Large intestine (tissue), 3 donors: ENCODE measurements at regions not wholly inside any gene's neighbourhood (a gene's known extent, or its start where the extent isn't known, plus 50 kb on each side); places are given as distances from the start of the nearest gene placed in this dataset.

Experiments used
- DNase-seq, 2 donors: peaks; one replicate each; pipeline versions ENCODE4 v3.0.0 to v3.0.0-alpha.2; 2013
- H3K27ac ChIP-seq: one replicate; pipeline ENCODE4 v1.5.1; 2013; ENCODE audit warnings: low read length
- H3K27me3 ChIP-seq: 2 replicates; pipeline ENCODE4 v1.6.1; 2013; ENCODE audit warnings: low read length; ENCODE audit not compliant: control insufficient read depth, insufficient read depth
- H3K36me3 ChIP-seq: 2 replicates; pipeline ENCODE4 v1.6.1; 2013; ENCODE audit warnings: low read length; ENCODE audit not compliant: control insufficient read depth, insufficient read depth
- H3K4me1 ChIP-seq: one replicate; pipeline ENCODE4 v1.6.1; 2013; ENCODE audit warnings: low read length; ENCODE audit not compliant: control insufficient read depth, insufficient read depth
- H3K4me3 ChIP-seq: one replicate; pipeline ENCODE4 v1.5.1; 2013; ENCODE audit warnings: low read length
- H3K9me3 ChIP-seq: one replicate; pipeline ENCODE4 v1.6.1; 2013; ENCODE audit warnings: mild to moderate bottlenecking, low read depth, low read length, moderate library complexity; ENCODE audit not compliant: control insufficient read depth
- WGBS: methylation state at CpG from one replicate; pipeline ENCODE4 v1.1.5; 2013; ENCODE audit warnings: low lambda C conversion rate; ENCODE audit not compliant: insufficient coverage; 5-methylcytosine and 5-hydroxymethylcytosine counted together

DNA sequence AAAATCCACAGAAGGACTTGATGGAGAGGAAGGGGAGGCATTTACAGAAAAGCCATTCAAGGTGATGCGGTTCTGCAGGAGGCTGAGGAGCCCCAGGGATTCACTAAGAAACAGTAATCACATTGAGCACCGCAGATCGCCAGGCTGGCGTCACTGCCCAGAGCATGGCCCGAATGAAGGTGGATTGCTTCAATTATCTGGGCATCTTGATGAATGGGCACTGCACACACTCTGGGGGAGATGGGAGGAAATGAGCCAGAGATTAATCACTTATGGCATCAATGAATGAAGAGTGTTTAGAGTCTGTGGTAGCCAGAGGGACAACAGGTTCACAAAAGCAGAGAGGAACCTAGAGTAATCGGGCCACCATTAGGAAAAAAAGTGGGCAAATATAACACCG, 292.1 kb downstream of the ZEB1 start:
- no peak overlapping the region for H3K27ac ChIP-seq
- no peaks in the 10 kb centered on the region for H3K9me3 ChIP-seq
- peaks cover 3% of the 10 kb centered on the region for H3K4me1 ChIP-seq
- no peak for DNase-seq
- no peaks in the 10 kb centered on the region for H3K27me3 ChIP-seq
- no peaks in the 10 kb centered on the region for H3K36me3 ChIP-seq
- H3K4me3 ChIP-seq, result no peak overlapping the region
- WGBS, result 96% methylated on average over 5 of the region's 7 CpGs

DNA sequence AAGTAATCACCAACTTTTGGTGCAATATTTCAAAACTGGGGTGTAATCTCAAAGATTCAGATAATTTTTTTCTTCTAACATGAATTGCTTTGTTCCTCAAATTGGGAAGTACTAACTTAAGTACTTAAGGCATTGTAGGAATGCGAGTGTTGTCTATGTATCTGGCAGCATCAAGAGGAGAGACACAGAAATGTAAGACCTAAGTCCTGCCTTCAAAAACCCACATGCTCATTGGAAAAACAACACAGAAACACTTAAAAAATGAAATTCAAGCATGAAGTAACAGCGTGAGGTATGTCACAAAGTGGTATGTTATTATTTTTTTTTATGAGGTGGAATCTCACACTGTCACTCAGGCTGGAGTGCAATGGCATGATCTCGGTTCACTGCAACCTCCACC, 288.5 kb downstream of the ZEB1 start:
- Histone ChIP-seq H3K9me3 (no peaks in the 10 kb centered on the region), H3K4me1 (peaks cover 6% of the 10 kb centered on the region), H3K4me3 (no peak overlapping the region), H3K27ac (no peak overlapping the region), H3K36me3 (no peaks in the 10 kb centered on the region), H3K27me3 (peaks cover 4% of the 10 kb centered on the region)
- DNase-seq, result no peak
- no CpG with 5 or more reads among the region's 3 CpGs for WGBS

DNA sequence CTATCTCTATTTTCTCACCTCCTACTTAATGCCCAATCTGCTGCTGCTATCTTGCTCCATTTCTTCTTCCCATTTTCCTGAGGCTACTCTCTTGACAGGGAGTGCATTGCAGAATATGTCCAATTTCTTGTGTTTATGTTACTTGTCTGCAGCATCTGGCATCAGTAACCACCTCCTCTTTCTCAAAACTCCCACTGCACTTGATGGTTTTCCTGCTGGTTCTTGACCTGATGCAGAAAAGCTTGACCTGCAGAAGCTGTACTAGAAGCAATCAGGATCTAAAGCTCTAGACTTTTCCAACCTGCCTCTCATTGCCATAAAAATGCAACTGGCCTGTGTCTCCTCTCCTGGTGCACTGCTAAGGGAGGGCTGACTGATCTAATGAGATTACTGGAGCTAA, 287.8 kb downstream of the ZEB1 start:
- no peaks in the 10 kb centered on the region for H3K9me3 ChIP-seq
- H3K27ac ChIP-seq, result no peak overlapping the region
- H3K27me3 ChIP-seq, result peaks cover 7% of the 10 kb centered on the region
- H3K4me3 ChIP-seq, result no peak overlapping the region
- peaks cover 6% of the 10 kb centered on the region for H3K4me1 ChIP-seq
- H3K36me3 ChIP-seq, result no peaks in the 10 kb centered on the region
- DNase-seq, result no peak

- H3K4me3 ChIP-seq, result no peak overlapping the region
- peaks cover 7% of the 10 kb centered on the region for H3K27me3 ChIP-seq
- no peak overlapping the region for H3K27ac ChIP-seq
- DNase-seq, result no peak
- no peaks in the 10 kb centered on the region for H3K9me3 ChIP-seq
- peaks cover 6% of the 10 kb centered on the region for H3K4me1 ChIP-seq
- H3K36me3 ChIP-seq, result no peaks in the 10 kb centered on the region
- no CpG with 5 or more reads among the region's 2 CpGs for WGBS
Observed at GRCh38 chr10:31605861-31606525, 287.0 kb downstream of the ZEB1 start.

DNA sequence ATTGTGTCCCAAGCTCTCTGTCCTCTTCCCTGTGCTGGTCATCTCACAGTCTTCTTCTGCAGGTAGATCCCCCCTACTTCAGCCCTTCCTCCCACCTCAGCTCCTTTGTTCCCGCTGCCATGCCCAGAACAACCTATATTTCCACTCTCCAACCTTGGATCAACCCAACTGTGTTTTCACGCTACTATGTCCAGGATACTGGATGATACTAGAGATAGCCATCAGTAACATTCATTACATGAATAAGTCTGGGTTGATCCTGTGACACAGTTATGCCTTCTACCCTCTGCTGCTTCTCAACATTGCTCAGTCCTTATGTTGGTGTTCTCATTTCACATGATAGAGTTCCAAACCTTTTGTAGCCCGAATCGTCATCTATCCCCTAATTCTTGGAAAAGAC, 286.4 kb downstream of the ZEB1 start:
- WGBS, result 100% methylated on average over 3 of the region's 4 CpGs
- Histone ChIP-seq H3K27me3 (peaks cover 7% of the 10 kb centered on the region), H3K4me1 (peaks cover 6% of the 10 kb centered on the region), H3K27ac (no peak overlapping the region), H3K4me3 (no peak overlapping the region), H3K36me3 (no peaks in the 10 kb centered on the region), H3K9me3 (no peaks in the 10 kb centered on the region)
- DNase-seq, result no peak

GRCh38 chr10:31604646-31605170, 285.7 kb downstream of the ZEB1 start:
- no CpG with 5 or more reads among the region's 4 CpGs for WGBS
- H3K27me3 ChIP-seq, result peaks cover 10% of the 10 kb centered on the region
- H3K27ac ChIP-seq, result no peak overlapping the region

GRCh38 chr10:31604096-31604495, 285.1 kb downstream of the ZEB1 start:
- no CpG with 5 or more reads among the region's 12 CpGs for WGBS
- DNase-seq, result no peak

More at GRCh38 chr10:31604646-31605170, 285.7 kb downstream of the ZEB1 start:
- no peak for DNase-seq
- H3K4me1 ChIP-seq, result peaks cover 6% of the 10 kb centered on the region
- no peaks in the 10 kb centered on the region for H3K36me3 ChIP-seq
- no peaks in the 10 kb centered on the region for H3K9me3 ChIP-seq
- no peak overlapping the region for H3K4me3 ChIP-seq

DNA sequence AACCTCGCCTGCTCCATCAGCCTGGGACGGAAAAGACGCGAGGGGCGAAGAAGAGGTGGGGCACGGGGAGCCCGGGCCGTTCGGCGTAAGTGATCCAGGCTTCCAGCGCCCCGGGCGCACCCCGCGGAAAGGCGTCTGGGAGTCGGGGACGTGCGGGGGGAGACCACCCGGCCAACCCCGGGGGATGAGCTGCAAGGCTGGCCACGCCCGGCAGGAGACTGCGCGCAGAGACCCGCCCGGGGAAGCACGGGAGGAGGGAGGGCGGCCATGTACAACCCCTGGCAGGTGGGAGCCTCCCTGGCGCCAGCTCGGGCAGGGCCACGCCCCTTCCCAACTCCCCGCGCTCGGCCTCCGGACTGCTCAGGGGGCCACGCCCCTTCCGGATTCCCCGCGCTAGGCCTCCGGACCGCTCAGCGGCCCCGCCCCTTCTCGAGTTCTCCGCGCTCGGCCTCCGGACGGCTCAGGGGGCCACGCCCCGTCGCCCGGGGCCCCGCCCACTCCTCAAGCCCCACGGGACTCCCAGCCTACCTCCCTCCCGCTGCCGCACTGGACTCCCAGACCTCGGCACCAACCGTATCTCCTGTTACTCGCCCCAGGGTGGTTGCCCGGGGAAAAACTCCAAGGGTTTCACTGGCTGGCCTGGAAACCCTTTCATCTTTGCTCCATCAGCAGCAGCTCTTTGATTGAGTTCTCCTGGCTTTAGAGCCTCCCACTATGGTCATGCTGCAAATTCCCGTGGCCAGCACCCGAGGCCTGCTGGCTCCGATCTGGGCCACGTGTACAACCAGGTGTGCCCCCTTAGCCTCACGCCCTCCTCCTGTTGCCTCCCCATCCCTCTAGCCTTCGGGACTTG, 284.4 kb downstream of the ZEB1 start:
- no CpG with 5 or more reads among the region's 68 CpGs for WGBS
- peak overlapping the region; percentile 61 for H3K4me3 ChIP-seq
- no peaks in the 10 kb centered on the region for H3K9me3 ChIP-seq
- peak; percentile 94 for DNase-seq
- peaks cover 6% of the 10 kb centered on the region for H3K4me1 ChIP-seq
- peak overlapping the region; percentile 71 for H3K27ac ChIP-seq
- H3K27me3 ChIP-seq, result peaks cover 10% of the 10 kb centered on the region
- H3K36me3 ChIP-seq, result no peaks in the 10 kb centered on the region

More at GRCh38 chr10:31604096-31604495, 285.1 kb downstream of the ZEB1 start:
- H3K4me3 ChIP-seq, result peak overlapping the region; percentile 61
- H3K36me3 ChIP-seq, result no peaks in the 10 kb centered on the region
- peak overlapping the region; percentile 56 for H3K27ac ChIP-seq
- peaks cover 10% of the 10 kb centered on the region for H3K27me3 ChIP-seq
- no peaks in the 10 kb centered on the region for H3K9me3 ChIP-seq
- peaks cover 6% of the 10 kb centered on the region for H3K4me1 ChIP-seq

DNA sequence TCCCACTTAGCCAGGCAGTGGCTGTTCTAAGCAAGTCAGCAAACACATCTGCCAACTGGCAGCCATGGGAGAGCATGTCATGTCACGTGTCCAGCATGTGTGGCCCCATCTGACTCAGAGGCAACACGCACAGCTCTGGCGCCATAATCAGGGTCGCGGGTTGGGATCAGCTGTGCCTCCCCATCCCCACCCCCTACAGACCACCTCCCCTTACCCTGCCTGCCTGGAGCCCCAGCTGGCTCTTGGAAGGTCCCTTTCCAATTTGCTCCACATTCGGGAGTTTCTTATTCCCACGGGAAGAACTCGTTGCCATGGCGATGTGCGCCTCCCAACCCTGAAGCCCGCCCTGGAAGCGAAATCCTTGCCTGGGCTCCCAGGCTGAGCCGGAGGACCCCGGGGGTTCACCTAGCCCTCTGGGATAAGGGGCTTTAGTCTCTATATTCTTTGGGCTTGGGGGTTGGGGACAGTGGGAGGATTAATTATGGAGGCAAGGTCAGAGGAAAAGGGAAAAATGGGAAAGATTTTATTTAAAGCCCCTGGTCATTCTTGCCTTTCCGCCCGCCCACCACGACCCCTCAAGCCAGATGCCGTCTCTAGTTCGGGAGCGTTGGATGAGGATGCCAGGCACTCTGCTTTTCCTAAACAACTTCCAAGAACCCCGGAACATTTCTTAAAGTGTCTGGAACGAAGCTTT, 283.7 kb downstream of the ZEB1 start:
- H3K36me3 ChIP-seq, result no peaks in the 10 kb centered on the region
- H3K27me3 ChIP-seq, result peaks cover 10% of the 10 kb centered on the region
- H3K9me3 ChIP-seq, result no peaks in the 10 kb centered on the region
- no CpG with 5 or more reads among the region's 22 CpGs for WGBS
- peak overlapping the region; percentile 71 for H3K27ac ChIP-seq
- DNase-seq, result peak; percentile 50 to 60
- peaks cover 6% of the 10 kb centered on the region for H3K4me1 ChIP-seq
- peak overlapping the region; percentile 61 for H3K4me3 ChIP-seq

GRCh38 chr10:31601136-31601535, 282.1 kb downstream of the ZEB1 start:
- H3K27me3 ChIP-seq, result peaks cover 10% of the 10 kb centered on the region
- no peak for DNase-seq
- H3K4me3 ChIP-seq, result no peak overlapping the region
- H3K36me3 ChIP-seq, result no peaks in the 10 kb centered on the region
- no peak overlapping the region for H3K27ac ChIP-seq
- H3K4me1 ChIP-seq, result peaks cover 3% of the 10 kb centered on the region
- WGBS, result 80% methylated on average over 2 of the region's 3 CpGs
- no peaks in the 10 kb centered on the region for H3K9me3 ChIP-seq
